NCI-H187 (cell line): ENCODE measurements at regions not wholly inside any gene's neighbourhood (a gene's known extent, or its start where the extent isn't known, plus 50 kb on each side); places are given as distances from the start of the nearest gene placed in this dataset.

Source experiments
- DNase-seq, 2 experiments: peaks; one replicate each; lab custom pipeline; 2025; lab: John Stamatoyannopoulos, UW

DNA sequence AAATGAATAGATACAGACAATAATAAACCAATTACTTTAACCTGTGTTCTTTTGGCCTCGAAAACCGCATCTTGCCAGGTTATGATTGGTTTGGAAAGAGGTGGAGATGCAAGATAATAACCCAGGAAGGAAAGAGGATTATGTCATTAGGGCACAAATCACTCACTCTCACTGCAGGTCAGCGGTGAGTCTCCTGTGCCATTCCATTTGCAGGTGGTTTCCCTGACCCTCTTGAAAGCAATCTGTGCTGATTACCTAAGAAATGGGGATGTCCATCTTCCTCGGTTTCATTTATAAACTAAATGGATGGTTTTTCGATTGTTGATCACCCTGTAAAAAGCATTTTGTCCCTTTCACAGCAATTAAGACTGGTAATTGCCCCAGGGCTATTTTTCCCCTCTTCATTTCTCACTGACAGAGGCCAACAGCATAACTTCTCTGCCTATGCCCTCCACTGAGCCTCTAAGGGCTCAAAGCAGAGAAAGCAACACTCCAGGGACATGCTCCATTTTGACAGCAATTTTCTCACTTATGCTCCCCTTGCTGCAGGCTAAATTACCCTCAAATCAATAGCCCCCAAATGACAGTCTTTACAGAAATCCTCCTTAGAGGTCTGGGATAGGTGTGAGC lies 257.5 kb downstream of the IPMK start:
- no peak for DNase-seq

DNA sequence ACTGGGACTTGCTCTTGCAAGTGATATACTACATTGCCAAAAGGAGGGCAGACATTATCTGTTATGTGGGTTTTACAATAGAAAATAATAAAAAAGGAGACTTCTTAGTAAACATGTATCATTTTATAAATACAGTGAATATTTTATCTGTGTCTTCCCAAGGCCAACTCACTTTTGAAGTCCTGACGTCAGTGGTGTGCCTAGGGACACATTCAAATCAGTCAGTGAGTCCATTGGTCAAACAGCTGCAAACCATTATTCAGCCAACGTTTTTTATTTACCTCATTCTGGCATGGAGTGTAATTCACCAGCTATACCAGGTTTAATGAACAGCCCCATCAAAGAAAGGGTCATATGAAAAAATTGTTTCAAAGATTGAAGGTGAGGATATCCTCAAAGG lies 263.7 kb downstream of the IPMK start:
- no peak for DNase-seq

GRCh38 chr10:58001159-58001558 lies 266.5 kb downstream of the IPMK start:
- no peak for DNase-seq

GRCh38 chr10:57996536-57996935 lies 271.2 kb downstream of the IPMK start:
- no peak for DNase-seq

DNA sequence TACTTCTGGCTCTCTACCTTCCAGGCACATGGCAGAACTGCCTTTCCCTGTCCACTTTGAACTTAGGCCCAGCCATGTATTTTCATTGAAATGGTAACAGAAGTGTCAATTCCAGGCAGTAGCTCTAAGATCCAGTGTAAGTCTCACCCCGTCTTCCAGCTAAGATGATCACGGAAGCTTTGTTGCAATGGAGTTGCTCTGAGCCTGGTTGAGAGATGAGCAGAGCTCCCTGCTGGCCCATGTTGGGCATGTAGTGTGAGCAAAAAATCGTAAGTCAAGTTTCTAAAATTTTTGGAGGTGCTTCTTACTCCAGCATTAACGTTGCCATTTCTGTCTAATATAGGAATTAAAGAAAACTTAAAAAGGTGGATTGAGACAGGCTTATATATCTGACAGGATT lies 274.4 kb downstream of the IPMK start:
- DNase-seq, result no peak

DNA sequence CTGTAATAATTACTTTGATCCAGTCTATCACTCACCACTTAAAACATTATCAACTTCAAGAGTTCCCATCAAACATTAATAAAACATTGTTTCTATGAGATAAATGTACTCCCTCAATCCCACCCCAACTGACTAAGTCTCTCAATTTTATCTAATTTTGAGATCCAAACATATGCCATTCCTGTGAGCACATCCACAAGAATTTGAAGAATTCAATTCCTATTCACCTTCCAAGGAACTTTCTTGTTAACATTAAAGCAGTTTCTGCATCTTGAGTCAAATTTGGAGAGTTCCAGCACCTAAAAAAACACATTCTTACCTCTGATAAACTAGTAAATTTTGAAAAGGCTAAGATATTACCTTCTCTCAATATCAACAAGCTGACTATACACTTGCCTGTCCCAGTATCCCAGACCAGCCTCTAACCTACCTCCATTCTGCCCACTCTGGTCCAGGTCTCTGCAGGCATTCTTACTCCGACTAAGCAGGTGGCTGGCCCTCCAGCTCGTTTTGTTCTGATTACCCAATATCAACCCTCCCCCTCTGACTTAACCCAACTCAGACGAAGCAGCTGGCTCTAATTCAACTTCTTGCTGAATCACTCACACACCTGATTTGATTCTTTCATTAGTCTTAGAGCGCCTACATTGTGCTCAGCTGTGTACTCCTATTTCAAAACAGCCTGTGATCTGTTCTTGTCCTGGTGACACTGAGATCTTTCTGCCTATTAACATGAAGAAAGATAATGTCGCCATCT lies 275.2 kb downstream of the IPMK start:
- DNase-seq, result no peak

- DNase-seq, result no peak
Measured at GRCh38 chr10:57988964-57989363, 278.7 kb downstream of the IPMK start.

DNA sequence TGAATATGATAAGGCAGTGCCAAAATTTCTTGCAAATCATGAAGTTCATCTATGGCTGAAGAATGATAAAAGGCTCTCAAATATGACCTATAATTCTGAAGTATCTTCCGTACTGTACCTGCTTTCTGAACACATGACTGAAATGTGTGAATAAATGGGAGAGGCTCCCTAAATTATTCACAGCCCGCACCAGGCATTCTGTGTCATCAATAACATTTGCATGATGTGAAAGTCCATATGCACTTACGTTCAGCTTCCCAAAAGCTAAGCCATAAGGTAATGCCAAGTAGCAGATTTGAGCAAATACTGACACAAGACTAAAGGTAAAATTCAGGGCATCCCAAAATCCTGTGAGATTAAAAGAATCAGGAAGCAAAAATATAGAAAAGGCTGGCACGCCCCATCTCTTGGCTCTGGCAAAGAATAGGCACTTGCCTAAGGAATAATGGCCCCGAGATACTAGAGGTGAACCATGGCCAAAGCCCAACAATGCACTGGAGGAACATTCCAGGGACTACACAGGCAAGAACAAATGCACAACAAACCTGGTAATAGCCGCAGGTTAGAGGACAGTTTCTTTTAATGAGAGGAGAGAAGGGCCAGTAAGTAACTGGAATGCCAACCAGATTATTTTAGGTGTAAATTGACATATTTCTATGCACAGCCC lies 280.5 kb downstream of the IPMK start:
- DNase-seq, result no peak

DNA sequence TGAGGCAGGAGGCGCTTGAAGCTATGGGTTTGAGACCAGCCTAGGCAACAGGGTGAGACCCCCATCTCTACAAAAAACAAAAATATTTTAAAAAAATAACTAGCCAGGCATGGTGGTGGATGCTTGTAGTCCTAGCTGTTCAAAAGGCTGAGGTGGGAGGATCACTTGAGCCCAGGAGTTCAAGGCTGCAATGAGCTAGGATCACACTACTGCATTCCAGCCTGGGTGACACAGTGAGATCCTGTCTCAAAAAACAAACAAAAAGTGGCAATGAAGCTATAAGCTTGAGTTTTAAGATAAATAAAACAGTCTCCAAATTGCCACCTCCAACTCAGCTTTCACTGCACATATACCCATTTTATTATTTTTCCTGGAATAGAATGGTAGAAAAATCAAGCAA lies 281.3 kb downstream of the IPMK start:
- no peak for DNase-seq

- DNase-seq, result no peak
Measured at GRCh38 chr10:57983281-57983791, 284.4 kb downstream of the IPMK start.

- no peak for DNase-seq
Measured at GRCh38 chr10:57982091-57982490, 285.6 kb downstream of the IPMK start.

DNA sequence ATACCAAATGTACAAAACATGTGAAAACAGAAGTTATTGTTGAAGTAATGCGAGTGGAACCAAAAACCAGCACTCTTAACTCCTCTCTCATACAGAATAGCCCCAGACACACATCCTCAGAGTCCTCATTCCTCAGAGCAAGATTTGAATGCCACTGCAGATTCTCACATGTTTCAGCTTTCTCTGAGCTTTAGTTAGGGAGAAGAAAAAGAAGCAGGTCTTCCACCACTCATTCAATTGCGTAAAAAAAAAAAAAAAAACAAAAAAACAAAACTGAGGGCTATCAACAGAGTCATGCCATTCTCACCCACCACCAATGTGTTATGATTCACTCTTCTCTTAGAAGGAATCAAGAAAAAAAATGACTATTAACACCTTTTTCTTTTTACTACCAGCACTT lies 287.7 kb downstream of the IPMK start:
- DNase-seq, result no peak

GRCh38 chr10:57979491-57979890 lies 288.2 kb downstream of the IPMK start:
- DNase-seq, result no peak

GRCh38 chr10:57977262-57977661 lies 290.4 kb downstream of the IPMK start:
- no peak for DNase-seq

- no peak for DNase-seq
Measured at GRCh38 chr10:57973451-57973850, 294.2 kb downstream of the IPMK start.

DNA sequence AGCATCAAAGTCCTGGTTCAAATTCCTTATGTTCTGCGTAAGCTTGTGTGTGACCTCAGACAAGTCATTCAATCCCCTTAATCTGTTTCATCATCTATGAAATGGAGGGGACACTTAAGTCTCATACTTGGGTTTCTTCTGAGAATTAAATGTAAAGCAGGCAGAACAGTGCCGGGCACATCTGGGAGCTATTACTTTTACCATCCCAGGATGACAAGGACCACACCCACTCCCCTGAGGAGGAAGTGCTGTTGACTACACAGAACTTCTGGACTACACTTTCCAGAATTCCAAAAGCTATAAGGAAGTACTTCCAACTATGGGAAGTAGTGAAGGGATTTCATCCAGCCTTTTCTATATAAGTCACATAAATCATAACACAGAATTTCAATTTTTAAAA lies 294.9 kb downstream of the IPMK start:
- no peak for DNase-seq

DNA sequence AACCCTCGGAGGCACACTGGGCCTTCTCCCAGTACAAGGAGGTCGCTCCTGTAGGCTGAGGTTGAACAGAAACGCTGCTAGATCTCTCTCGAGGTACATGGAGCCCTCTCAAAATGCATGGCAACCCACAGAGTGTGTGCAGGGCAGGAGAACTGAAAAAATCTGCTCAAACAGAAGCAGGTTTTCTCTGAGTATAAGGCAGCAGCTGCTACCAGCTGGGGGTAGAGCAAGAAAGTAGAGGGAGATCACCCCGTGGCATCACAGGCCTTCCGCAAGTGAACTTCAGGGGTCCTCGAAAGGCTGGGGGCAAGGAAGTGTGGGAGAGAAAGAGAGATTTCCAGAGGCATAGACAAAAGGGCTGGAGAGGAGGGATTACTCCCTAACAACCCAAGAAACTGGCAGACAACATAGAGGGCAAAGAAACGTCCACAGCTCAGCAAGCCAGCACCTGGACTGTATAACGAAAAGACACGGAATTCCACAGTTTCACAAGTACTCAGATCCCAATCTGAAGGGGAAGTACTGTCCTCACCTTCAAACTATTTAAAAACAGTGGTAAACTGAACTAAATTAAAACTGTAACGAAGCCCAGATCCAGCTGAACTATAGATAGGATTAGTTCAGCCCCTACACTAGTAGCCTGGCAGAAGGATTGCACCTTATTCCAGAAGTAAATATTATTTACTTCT lies 299.2 kb downstream of the IPMK start:
- no peak for DNase-seq

- peak; percentile 1 to 4 for DNase-seq
Measured at GRCh38 chr10:57964351-57964750, 303.3 kb downstream of the IPMK start.

GRCh38 chr10:57963546-57963945 lies 304.1 kb downstream of the IPMK start:
- DNase-seq, result no peak

- no peak for DNase-seq
Measured at GRCh38 chr10:57962839-57963238, 304.9 kb downstream of the IPMK start.

DNA sequence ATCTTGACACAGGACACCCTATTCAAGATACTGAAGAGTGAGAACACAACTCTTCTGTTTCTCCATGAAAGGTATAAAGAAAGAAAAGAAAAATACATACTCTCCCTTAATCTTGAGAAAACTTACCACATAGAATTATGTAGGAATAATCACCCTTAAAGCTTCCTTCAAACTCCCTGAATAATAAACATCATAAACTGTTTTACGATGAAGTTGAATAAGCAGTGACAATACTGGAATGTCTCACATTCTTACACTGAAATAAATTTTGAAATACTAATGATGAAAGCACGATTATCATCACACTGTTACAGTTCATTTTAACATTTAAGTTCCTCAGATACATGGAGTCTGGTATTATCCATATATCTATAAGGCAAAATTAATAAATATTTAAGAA lies 306.2 kb downstream of the IPMK start:
- DNase-seq, result no peak

- DNase-seq, result no peak
Measured at GRCh38 chr10:57960406-57960805, 307.3 kb downstream of the IPMK start.
